Common myeloid progenitor, CD34-positive (primary cell): ENCODE measurements at regions not wholly inside any gene's neighbourhood (a gene's known extent, or its start where the extent isn't known, plus 50 kb on each side); places are given as distances from the start of the nearest gene placed in this dataset.
"Not testable (repeated sequence)": the region's sequence is repeated elsewhere in the genome, so short reads cannot be mapped to it uniquely, and the experiment has no call there.

Experiments used
- CTCF ChIA-PET: fragments of 350-600 bp; sonication (Branson Sonifier 250); formaldehyde crosslinking; loops from one replicate; lab custom pipeline; 2021; ENCODE audit warnings: antibody characterized with exemption; lab: Charles Lee
- POLR2A ChIA-PET: fragments of 350-600 bp; sonication (Branson Sonifier 250); formaldehyde crosslinking; loops from one replicate; lab custom pipeline; 2021; ENCODE audit warnings: antibody characterized with exemption; lab: Charles Lee
- DNase-seq, 3 donors: peaks; one replicate each; pipeline versions ENCODE4 v3.0.0 to v3.0.0-alpha.2; 2013
- H3K27ac ChIP-seq, 2 experiments: 1 replicate in 1 of 2; 2 replicates in 1 of 2; pipeline ENCODE4 v1.7.0; 2013; ENCODE audit warnings: inconsistent platforms in 2 of 2, low read length in 2 of 2, mild to moderate bottlenecking in 2 of 2, low read depth in 1 of 2, moderate library complexity in 1 of 2; ENCODE audit not compliant: severe bottlenecking in 2 of 2, insufficient read depth in 1 of 2, poor library complexity in 1 of 2
- H3K27me3 ChIP-seq, 5 experiments: replicated peaks in 2 of 5; 1 replicate in 3 of 5; 2 replicates in 2 of 5; pipeline versions ENCODE4 v1.6.1 to v1.7.0; 2013; ENCODE audit warnings: low read length in 4 of 5, mild to moderate bottlenecking in 2 of 5, moderate library complexity in 2 of 5, inconsistent platforms in 1 of 5; ENCODE audit not compliant: insufficient read depth in 5 of 5, control insufficient read depth in 4 of 5
- H3K36me3 ChIP-seq, 4 experiments: 1 replicate in 2 of 4; 2 replicates in 2 of 4; pipeline versions ENCODE4 v1.6.1 to v1.7.0; 2013; ENCODE audit warnings: low read length in 3 of 4, control low read depth in 1 of 4, mild to moderate bottlenecking in 1 of 4; ENCODE audit not compliant: control insufficient read depth in 4 of 4, insufficient read depth in 4 of 4
- H3K4me1 ChIP-seq, 4 experiments: 1 replicate in 3 of 4; 2 replicates in 1 of 4; pipeline versions ENCODE4 v1.6.1 to v1.7.1; 2013; ENCODE audit warnings: low read length in 3 of 4, mild to moderate bottlenecking in 3 of 4, control low read depth in 1 of 4, inconsistent platforms in 1 of 4, moderate library complexity in 1 of 4; ENCODE audit not compliant: control insufficient read depth in 4 of 4, insufficient read depth in 4 of 4; ENCODE audit errors: control extremely low read depth in 1 of 4
- H3K4me3 ChIP-seq, 7 experiments: 1 replicate in 4 of 7; 2 replicates in 3 of 7; pipeline versions ENCODE4 v1.5.1 to v1.7.0; 2013; ENCODE audit warnings: mild to moderate bottlenecking in 7 of 7, low read length in 6 of 7, moderate library complexity in 6 of 7, inconsistent platforms in 2 of 7, low read depth in 2 of 7, control low read depth in 1 of 7; ENCODE audit not compliant: insufficient read depth in 4 of 7, control insufficient read depth in 1 of 7; ENCODE audit errors: extremely low read depth in 1 of 7
- H3K9me3 ChIP-seq, 5 experiments: 1 replicate in 4 of 5; 2 replicates in 1 of 5; pipeline versions ENCODE4 v1.6.1 to v1.7.1; 2013; ENCODE audit warnings: low read length in 4 of 5, mild to moderate bottlenecking in 2 of 5, inconsistent platforms in 1 of 5, low read depth in 1 of 5, moderate library complexity in 1 of 5; ENCODE audit not compliant: control insufficient read depth in 4 of 5, insufficient read depth in 2 of 5; ENCODE audit errors: control extremely low read depth in 1 of 5
- WGBS: methylation state at CpG from one replicate; pipeline ENCODE4 v1.1.5; 2013; ENCODE audit not compliant: insufficient coverage; 5-methylcytosine and 5-hydroxymethylcytosine counted together

DNA sequence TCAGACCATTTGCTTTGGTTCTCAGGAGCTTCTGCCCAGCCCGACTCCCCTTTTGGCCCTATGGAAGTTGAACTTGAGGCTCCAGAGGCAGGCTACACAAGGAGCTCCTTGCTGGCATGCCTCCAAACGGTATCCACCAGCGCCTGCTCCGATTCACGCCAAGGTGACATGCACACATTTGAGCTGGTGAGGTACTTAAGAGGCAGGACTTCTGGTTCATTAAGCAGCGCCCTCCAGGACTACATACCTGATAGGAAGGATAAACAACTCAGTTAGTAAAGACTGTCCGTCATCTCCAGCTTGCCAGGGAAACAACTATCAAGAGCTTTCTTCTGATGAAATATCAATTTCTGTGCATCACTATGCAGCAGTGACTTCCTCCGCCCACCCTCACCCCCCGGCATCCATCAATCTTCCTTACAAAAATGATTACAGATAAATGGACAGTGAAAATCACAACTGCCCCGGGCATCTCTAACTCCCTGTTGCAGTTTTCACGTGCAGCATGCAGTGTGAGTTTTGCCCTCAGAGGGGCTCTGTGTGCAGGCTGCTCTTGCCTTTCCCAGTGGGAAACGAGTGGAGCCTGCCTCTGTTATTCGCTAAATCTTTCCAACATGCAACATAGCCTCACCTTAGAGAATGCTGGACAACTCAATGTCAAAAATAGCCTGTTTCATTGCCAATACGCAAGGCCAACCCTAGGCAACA lies 122.9 kb downstream of the ARRDC4 start:
- 97% methylated on average over 12 of the region's 14 CpGs for WGBS
- H3K36me3 ChIP-seq, result no peaks in the 10 kb centered on the region
- ChIA-PET POLR2A (no interaction called here), CTCF (interaction anchor here (0.8 to 4.6 kb wide), 10 partner anchors 16 to 178 kb away, joined by 3 to 29 read pairs (median 6); partner anchors contain the start of gene ARRDC4)
- H3K4me1 ChIP-seq, result no peaks in the 10 kb centered on the region
- H3K9me3 ChIP-seq, result peaks cover 0 to 5% (median 1%) of the 10 kb centered on the region in 5 experiments
- no peak overlapping the region for H3K4me3 ChIP-seq
- no peak for DNase-seq
- H3K27ac ChIP-seq, result no peak overlapping the region
- H3K27me3 ChIP-seq, result no peaks in the 10 kb centered on the region

DNA sequence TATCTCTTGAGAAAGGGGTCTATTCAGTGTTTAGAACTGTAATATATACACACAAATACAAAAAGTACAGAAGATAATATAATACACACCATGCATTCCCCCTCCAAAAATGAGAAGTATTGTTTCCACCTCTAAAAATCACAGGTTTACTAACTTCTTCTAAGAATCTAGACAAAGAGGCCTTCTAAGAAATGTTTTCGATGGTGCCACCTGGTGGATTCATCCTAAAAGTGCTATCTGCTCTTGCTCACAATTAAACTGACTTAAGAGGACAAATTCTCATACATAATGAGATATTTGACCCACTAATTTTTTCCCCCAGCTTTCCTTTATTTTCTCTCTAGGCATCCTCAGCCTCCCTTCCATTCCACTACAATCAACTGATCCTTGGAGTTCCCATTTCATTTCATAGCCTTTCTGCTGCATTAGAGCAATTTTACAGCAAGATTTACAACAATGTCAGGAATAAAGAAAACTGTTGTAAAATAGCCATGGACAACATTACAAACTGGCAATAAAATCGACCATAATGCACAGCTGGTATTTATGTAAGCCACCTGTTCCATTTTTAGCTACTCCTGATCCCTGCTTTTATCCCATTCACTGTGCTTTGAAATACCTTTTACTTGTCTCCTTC lies 124.6 kb downstream of the ARRDC4 start:
- POLR2A ChIA-PET, result interaction anchor here (1.0 kb wide), 1 partner anchor 172 kb away, joined by 3 read pairs; no protein-coding TSS in a partner anchor
- H3K4me3 ChIP-seq, result no peak overlapping the region
- no peaks in the 10 kb centered on the region for H3K36me3 ChIP-seq
- no peak overlapping the region for H3K27ac ChIP-seq
- no peaks in the 10 kb centered on the region for H3K27me3 ChIP-seq
- WGBS, result 0% methylated on average over 2 of the region's 2 CpGs
- CTCF ChIA-PET, result interaction anchor here (0.7 to 4.6 kb wide), 12 partner anchors 77 to 194 kb away, joined by 3 to 29 read pairs (median 4); no protein-coding TSS in a partner anchor
- H3K9me3 ChIP-seq, result peaks cover 0 to 5% (median 1%) of the 10 kb centered on the region in 5 experiments
- H3K4me1 ChIP-seq, result no peaks in the 10 kb centered on the region
- DNase-seq, result peak; percentile 76 to 90 (median 84)

DNA sequence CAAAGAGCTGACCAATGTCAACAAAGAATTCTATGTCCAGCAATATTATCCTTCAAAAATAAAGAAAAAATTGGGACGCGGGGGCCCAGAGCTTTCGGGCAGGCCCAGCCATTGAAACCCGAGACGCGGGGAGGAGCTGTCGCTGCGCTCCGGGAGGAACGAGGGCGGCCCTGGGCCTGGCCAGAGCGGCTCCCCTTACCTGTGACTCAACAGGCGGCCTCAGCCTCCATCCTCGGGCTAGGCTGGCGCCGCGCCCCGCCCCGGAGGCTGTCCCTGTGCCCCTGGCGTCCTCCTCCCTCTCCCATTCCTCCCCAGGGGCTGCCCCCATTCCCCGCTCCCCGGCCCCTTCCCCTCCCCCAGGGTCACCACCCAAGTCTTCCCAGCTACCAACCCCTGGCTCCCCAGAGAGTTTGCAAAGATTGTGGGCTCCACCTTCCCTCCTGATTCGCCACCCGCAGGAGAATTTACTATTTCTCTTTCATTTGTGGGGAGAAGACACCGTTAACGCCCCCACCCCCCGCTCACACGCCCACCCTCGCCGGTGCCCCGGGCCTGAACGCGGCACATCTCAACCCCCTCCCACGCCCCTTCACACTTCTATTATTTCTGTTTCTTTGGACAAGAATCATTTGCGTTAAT lies 127.9 kb downstream of the ARRDC4 start:
- H3K4me1 ChIP-seq, H3K4me3 ChIP-seq, DNase-seq, POLR2A ChIA-PET, H3K27ac ChIP-seq, H3K9me3 ChIP-seq, H3K27me3 ChIP-seq, H3K36me3 ChIP-seq: not testable (repeated sequence)
- CTCF ChIA-PET, result interaction anchor here (1.3 to 1.5 kb wide), 3 partner anchors 180 to 189 kb away, joined by 4 to 6 read pairs (median 5); no protein-coding TSS in a partner anchor
- WGBS, result no CpG with 5 or more reads among the region's 35 CpGs

DNA sequence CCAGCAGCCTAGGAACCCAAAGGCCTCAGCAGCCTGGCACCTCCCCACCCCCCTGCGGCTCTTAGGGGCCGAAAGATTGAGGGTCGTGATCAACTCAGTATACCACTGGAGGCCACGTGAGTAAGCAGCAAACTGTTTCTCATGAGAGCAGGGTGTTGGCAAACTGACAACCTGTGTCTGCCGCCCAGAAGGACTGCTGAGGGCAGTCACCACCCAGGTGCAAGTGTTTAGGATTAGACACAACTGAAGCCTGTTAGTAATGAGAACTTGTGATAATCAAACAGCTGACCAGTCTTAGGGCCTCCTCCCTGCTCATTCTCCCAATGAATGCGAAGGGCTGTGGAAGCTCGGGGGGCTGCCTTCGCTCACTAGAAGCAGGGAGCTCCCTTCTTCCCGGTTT lies 128.8 kb downstream of the ARRDC4 start:
- H3K9me3 ChIP-seq, H3K36me3 ChIP-seq, POLR2A ChIA-PET, H3K4me1 ChIP-seq, DNase-seq, H3K27me3 ChIP-seq, H3K27ac ChIP-seq, H3K4me3 ChIP-seq, CTCF ChIA-PET: not testable (repeated sequence)
- no CpG with 5 or more reads among the region's 9 CpGs for WGBS

DNA sequence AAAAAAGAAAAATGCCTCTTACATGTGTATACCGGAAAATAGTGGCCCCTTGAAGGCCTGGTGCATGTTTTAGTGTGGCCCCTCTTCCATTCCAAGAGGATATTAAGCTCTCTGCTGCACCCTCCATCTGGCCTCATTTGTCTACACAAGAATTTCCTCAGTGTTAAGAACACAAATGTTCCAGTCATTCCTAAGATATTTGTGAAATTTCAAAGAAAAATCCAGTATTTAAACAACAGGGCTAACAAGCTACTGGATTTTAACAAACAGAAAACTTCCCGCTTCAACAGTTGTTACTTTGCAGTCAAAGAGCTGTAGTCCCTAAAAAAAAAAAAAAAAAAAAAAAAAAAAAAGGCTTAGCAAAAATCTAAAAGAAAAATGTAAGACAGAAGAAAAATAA lies 137.5 kb downstream of the ARRDC4 start:
- H3K4me1 ChIP-seq, H3K4me3 ChIP-seq, POLR2A ChIA-PET, H3K9me3 ChIP-seq, H3K36me3 ChIP-seq, DNase-seq, H3K27ac ChIP-seq, H3K27me3 ChIP-seq: not testable (repeated sequence)
- no CpG with 5 or more reads among the region's 2 CpGs for WGBS
- CTCF ChIA-PET, result interaction anchor here (1.4 to 2.1 kb wide), 3 partner anchors 16 to 193 kb away, joined by 3 to 4 read pairs (median 4); no protein-coding TSS in a partner anchor

DNA sequence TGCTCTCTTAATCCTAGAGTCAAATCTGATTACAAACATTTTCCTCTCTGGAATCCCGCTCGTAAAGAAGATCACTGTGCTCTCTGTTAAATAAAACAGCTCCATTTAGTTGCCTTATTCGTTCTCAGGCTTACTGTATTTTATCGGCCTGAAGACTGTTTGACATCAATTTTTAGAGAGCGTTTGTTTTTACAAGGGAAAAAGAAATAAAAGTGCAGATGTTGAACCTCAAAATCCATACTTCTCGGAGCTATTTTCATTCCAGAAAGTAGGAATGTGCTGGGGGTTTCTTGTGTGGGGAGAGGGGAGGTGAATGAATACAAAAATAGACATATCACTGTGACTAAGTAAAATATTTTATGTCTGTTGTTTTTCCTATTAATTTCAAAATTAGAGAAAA lies 140.1 kb downstream of the ARRDC4 start:
- H3K27me3 ChIP-seq, CTCF ChIA-PET, POLR2A ChIA-PET, H3K36me3 ChIP-seq, DNase-seq, H3K9me3 ChIP-seq, H3K4me1 ChIP-seq, H3K27ac ChIP-seq, H3K4me3 ChIP-seq: not testable (repeated sequence)
- WGBS, result 98% methylated on average over 5 of the region's 6 CpGs
